ENCODE measurements at regions not wholly inside any gene's neighbourhood (a gene's known extent, or its start where the extent isn't known, plus 50 kb on each side); places are given as distances from the start of the nearest gene placed in this dataset.

- Histone ChIP-seq H3K4me2 (ENCODE audit: insufficient read depth, low read length) (no peak overlapping the region), H3K9ac (ENCODE audit: insufficient read depth in 1 of 2, low read depth in 2 of 2, low read length in 2 of 2) (no peak overlapping the region), H3K27me3 (ENCODE audit: control insufficient read depth in 2 of 2, insufficient read depth in 2 of 2, low read length in 2 of 2) (no peaks in the 10 kb centered on the region), H2AFZ (ENCODE audit: low read depth, low read length) (no peak overlapping the region), H3K27ac (ENCODE audit: extremely low read depth, low read depth, low read length) (no peak overlapping the region), H3K9me3 (replicated peaks; ENCODE audit: control insufficient read depth, insufficient read depth, low read depth, low read length) (no peaks in the 10 kb centered on the region), H3K36me3 (ENCODE audit: control insufficient read depth, insufficient read depth, low read length) (no peaks in the 10 kb centered on the region), H4K20me1 (replicated peaks; ENCODE audit: control insufficient read depth, insufficient read depth, low read length) (no peaks in the 10 kb centered on the region), H3K4me1 (replicated peaks in 1 of 2; ENCODE audit: control insufficient read depth in 2 of 2, insufficient read depth in 2 of 2, low read length in 2 of 2) (no peaks in the 10 kb centered on the region), H3K79me2 (ENCODE audit: control insufficient read depth, insufficient read depth, low read length) (no peaks in the 10 kb centered on the region), H3K4me3 (no peak overlapping the region), H3K9me1 (ENCODE audit: control insufficient read depth, insufficient read depth, low read length) (no peaks in the 10 kb centered on the region)
- ChIA-PET CTCF (ENCODE audit: low intra/inter-chr PET ratio) (no interaction called here), POLR2A (no interaction called here)
- no peak for FAIRE-seq
- TF ChIP-seq ZNF12 (CRISPR knock-in tag; IDR thresholded peaks at IDR 0.05) (no peak), HMGXB4 (CRISPR knock-in tag; IDR thresholded peaks at IDR 0.05) (no peak), NCOA4 (IDR thresholded peaks at IDR 0.05; ENCODE audit: partially characterized antibody) (no peak), HOMEZ (CRISPR knock-in tag; IDR thresholded peaks at IDR 0.05) (no peak), ZNF146 (CRISPR knock-in tag; IDR thresholded peaks at IDR 0.05; ENCODE audit: unreplicated experiment) (no peak), HDGF (IDR thresholded peaks at IDR 0.05) (no peak), HEY1 (CRISPR knock-in tag; IDR thresholded peaks at IDR 0.05; ENCODE audit: borderline replicate concordance) (no peak), HMGN3 (IDR thresholded peaks at IDR 0.05; ENCODE audit: borderline replicate concordance, extremely low read depth, insufficient read length, low read depth, low read length) (no peak)
- TF ChIP-seq, protein P1, sequence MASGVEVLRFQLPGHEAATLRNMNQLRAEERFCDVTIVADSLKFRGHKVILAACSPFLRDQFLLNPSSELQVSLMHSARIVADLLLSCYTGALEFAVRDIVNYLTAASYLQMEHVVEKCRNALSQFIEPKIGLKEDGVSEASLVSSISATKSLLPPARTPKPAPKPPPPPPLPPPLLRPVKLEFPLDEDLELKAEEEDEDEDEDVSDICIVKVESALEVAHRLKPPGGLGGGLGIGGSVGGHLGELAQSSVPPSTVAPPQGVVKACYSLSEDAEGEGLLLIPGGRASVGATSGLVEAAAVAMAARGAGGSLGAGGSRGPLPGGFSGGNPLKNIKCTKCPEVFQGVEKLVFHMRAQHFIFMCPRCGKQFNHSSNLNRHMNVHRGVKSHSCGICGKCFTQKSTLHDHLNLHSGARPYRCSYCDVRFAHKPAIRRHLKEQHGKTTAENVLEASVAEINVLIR (CRISPR knock-in tag; IDR thresholded peaks at IDR 0.05), result no peak
- ATAC-seq, result no peak
- no TSS peak for BruUV-seq (replicated peaks)
- DNase-seq (ENCODE audit: extremely low read depth in 1 of 4, low spot score in 3 of 4), result no peak
- intact Hi-C loops (cut with micrococcal nuclease) (no loop called here), in situ Hi-C loops (cut with MboI) (no loop called here)
- WGBS (ENCODE audit: insufficient coverage, low coverage, missing lambda C conversion rate), result 0% methylated on average over 6 of the region's 6 CpGs
Measured at GRCh38 chr9:16221366-16221765, 649.1 kb downstream of the BNC2 start.

All from K562 (cell line).